HG02623 (cell line): ENCODE measurements at regions not wholly inside any gene's neighbourhood (a gene's known extent, or its start where the extent isn't known, plus 50 kb on each side); places are given as distances from the start of the nearest gene placed in this dataset.
"Not testable (repeated sequence)": the region's sequence is repeated elsewhere in the genome, so short reads cannot be mapped to it uniquely, and the experiment has no call there.

Experiments
- ATAC-seq: cut with Tn5 transposase; IDR thresholded peaks from one replicate; pipeline ENCODE4 v1.9.1; 2021; ENCODE audit warnings: moderate library complexity; ENCODE audit not compliant: unreplicated experiment

DNA sequence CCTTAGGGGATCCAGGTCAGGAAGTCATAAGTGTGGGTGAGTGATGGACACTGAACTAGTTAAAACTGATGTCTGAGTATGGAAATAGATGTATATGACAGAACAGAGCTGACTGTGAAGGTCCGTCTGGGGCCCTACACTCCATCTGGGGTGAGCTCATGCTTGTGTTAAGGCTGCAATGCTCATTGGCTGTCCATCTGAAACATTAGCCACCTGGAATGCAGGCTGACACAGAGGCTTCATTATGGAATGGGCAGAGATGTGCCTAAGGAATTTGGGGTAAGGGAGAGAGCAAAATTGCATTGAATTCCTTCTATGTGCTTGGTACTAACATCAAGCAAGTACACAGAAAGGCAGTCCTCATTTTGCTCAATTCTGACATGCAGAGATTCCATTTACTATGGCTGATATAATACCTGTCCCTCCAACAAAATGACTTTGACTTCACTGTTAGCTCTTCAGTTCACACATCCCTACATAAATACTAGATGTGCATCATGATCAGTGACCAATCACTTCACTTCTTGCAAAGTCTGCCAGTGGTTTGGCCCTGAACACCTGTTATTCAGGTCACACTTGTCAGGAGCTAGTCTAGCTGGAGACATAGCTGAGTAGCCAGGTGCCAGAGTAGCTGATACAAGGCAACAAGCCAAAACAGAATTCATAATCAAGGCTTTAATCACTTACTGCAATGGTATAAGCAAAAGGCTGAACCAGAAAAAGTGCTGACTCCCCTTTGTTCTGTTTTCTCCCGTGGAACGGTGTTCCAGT, 128.9 kb upstream of the VWC2 start:
- no peak for ATAC-seq

DNA sequence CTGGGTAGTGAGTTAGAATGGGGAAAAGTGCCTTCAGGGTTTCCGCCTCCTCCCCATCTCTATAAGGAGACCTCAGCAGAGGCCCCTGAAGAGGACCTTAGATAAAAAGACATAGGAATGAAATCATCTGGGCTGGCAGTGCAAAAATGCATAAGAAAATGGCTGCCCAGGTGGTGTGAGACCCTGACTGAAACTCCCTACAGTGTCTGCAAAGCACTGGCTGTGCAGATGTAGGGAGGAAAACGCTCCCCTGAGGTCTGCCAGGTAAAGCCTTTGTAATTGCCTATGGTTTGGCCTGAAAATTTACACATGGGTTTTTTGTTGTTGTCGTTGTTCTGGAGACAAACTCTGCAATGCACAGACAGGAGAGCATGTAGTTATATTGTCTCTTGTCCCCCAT, 128.1 kb upstream of the VWC2 start:
- no peak for ATAC-seq

- no peak for ATAC-seq
These were observed 113.2 kb upstream of the VWC2 start for GRCh38 chr7:49660170-49660783.

DNA sequence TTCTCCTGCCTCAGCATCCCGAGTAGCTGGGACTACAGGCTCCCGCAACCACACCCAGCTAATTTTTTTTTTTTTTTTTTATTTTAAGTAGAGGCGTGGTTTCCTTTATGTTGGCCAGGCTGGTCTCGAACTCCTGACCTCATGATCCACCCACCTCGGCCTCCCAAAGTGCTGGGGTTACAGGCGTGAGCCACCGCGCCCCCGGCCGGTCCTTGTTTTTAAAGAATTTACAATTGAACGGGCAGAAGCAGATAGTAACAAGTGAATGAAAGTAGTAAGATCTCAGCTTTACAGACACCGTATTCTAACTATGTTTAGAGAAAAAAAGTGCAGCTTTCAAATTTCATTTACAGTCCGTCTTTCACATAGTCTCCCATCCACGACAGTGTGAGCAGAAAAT, 112.5 kb upstream of the VWC2 start:
- ATAC-seq: no peak

GRCh38 chr7:49665963-49666362, 107.5 kb upstream of the VWC2 start:
- not testable (repeated sequence) for ATAC-seq

GRCh38 chr7:49666764-49667163, 106.7 kb upstream of the VWC2 start:
- ATAC-seq: no peak

GRCh38 chr7:49669285-49669684, 104.2 kb upstream of the VWC2 start:
- ATAC-seq: no peak

DNA sequence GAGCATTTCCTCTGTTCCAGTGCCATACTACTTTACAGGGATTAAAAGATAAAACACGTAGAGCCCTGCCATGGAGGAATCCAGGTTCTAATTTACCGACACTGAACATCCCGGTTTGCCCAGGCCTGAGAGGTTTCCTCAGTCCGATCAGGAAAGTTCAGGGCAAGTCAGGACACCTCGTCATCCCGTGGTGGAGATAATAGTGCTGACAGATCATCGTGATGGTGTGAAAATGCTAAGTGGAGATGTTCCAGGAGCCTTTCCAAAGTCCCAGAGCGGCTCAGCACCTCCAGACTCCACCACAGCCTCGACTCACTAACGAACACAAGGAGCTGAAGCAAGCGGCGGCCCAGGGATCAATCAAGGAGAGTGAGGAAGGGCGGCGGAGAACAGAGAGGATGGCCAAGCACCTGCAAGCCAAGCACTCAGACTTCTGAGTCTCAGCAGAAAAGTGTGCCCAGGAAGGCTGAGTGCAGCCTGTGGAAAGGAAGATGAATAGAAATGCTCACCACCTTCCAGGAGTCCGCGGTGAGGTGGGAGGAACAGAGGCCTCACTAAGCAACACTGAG, 103.7 kb upstream of the VWC2 start:
- ATAC-seq: no peak

DNA sequence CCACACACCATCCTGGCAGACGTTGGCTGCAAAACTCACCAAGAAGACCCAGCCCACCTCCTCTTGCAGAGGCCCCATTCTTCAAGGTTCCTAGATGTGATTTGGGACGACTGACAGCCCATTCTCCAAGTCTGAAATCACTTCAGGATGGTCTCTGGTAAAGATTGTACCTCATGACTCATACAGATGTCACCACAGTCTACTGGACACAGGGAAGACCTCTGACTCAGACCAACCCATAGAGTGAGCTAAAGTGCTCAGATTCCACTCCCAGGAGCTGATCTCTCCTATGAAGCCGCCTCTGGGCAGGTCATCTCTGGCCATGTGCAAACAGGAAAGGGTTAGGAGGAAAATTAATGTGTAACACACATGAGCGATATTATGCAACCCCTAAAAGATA, 102.4 kb upstream of the VWC2 start:
- no peak for ATAC-seq

GRCh38 chr7:49692516-49692915, 80.9 kb upstream of the VWC2 start:
- ATAC-seq: no peak

GRCh38 chr7:49695971-49696370, 77.5 kb upstream of the VWC2 start:
- ATAC-seq: no peak

DNA sequence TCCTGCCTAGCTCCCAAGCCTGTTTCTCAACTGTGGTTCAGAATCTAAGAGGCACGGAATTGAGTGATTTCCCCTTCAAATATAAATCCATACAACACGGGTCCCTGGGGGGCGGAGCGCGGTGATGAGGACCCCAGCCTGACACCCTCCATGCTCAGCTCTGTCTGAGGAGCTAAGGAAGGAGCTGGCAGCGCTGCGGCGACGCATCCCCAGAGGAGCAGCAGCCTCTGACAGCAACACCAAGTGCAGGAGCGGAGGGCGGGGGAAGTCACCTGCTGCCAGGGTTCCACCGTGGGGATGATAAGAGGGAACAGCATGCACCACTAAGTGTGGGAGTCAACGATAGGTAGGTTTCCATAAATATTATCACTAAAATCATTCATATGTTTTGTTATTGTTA, 72.6 kb upstream of the VWC2 start:
- no peak for ATAC-seq

GRCh38 chr7:49702099-49702498, 71.3 kb upstream of the VWC2 start:
- no peak for ATAC-seq

DNA sequence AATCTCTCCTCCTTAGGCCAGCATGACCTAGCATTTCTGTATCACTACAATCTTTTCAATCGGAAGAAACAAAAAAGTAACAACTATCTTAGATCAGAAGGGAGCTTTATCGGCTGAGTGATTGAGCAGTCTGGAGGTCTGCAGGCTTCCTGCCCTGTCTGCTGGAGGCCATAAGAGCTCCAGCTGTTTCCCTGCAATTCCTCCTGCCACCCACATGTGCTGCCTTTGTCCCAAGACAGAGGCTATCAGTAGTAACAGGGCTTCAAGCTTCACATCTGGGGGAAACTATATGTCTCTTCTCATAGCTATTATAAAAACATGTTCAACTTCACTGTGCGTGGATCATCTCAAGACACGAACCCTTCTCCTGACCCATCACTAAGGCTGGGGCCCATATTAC, 70.1 kb upstream of the VWC2 start:
- no peak for ATAC-seq

GRCh38 chr7:49703881-49704280, 69.6 kb upstream of the VWC2 start:
- ATAC-seq: no peak

DNA sequence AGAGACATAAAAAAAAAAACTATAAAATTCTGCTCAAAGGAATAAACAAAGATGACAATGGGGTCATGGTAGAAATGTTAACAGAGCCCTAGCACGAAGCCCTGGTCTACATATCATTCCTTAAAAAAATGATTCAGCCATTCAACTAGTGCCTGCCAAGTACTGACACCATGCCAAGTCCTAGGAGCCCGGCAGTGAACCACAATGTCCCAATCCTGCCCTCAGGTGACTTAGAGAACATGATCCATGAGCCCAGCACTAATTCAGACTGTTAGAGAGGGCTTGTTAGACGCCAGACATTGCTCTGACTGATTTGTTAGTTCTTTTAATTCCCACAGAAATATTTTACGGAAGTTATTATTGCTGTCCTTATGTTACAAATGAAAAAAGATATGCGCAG, 67.3 kb upstream of the VWC2 start:
- no peak for ATAC-seq

GRCh38 chr7:49707891-49708290, 65.5 kb upstream of the VWC2 start:
- ATAC-seq: no peak

DNA sequence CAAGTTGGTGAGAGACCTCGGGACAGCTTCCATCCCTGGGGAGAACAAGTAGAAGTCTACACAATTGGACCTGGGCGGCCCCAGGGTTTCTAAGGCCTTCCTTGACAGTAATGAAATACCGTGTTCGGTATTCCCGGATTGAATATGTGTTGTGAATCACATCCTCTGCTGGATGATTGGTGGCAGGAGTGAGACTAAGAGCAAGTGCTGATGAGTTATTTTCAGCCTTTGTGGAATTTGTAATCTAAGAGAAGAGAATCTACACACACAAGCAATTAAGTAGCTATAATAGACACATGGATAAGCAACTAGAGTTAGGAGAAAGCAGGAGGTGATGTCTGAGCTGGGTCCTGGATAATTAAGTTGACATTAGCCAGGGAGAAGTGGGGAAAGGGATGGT, 64.8 kb upstream of the VWC2 start:
- ATAC-seq: no peak

DNA sequence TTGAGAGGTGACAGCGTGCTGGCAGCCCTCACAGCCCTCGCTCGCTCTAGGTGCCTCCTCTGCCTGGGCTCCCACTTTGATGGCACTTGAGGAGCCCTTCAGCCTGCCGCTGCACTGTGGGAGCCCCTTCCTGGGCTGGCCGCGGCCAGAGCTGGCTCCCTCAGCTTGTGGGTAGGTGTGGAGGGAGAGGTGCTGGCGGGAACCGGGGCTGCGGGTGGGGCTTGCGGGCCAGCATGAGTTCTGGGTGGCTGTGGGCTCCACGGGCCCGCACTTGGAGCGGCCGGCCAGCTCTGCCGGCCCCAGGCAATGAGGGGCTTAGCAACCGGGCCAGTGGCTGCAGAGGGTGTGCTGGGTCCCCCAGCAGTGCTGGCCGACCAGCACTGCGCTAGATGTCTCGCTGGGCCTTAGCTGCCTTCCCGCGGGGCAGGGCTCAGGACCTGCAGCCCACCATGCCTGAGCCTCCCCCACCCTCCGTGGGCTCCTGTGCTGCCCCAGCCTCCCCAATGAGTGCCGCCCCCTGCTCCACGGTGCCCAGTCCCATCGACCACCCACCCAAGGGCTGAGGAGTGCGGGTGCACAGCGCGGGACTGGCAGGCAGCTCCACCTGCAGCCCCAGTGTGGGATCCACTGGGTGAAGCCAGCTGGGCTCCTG, 62.2 kb upstream of the VWC2 start:
- not testable (repeated sequence) for ATAC-seq

DNA sequence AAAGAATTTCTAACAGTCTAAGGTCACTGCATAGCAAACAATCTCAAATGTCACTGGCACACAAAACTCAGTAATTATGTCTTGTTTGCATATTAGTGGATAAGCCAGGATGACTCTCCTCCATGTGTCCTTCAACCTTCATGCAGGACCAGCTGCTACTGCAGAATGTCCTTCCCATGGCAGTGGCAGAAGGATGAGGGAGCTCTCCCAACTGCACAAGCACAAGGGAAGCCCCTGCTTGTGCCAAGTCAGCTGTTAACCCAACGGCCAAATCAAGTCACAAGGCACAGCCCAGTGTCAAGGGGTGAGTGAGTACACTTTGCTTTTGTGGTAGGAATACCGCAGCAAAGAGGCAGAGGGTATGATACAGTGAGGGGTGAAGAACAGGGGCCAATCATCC, 59.3 kb upstream of the VWC2 start:
- ATAC-seq: no peak

DNA sequence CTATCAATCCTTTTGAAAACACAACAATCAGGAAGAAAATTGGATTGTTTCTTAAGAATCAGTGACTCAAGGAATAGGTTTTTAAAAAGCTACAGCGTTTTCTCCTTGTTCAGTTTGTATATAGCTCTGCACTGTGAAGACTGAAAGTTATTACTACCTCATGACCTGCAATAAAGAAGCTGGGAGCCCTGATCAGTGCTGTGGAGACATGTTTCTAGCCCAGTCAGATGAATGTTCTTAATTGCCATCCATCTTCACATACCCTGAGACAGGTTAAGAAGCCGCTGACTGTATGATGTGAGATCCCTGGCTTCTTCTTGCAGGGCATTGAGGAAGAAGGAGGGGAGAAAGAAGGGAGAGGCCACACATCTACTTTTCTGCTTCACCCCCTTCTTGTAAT, 58.0 kb upstream of the VWC2 start:
- no peak for ATAC-seq

DNA sequence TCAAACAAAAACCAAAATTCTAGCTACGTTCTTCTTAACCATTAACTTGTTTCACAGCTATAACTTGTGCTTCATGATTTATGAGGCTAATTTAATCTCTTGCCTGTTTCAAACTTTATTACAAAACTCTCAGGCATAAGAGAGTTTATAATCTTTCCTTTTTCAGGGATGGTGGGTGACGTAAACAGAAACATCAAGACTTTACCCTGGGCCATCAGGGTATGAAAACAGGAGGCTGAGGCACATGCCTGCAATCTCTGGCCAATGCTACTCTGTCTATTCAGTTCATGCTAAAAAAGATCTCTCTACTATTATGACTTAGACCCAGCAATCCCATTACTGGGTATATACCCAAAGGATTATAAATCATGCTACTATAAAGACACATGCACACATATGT, 55.9 kb upstream of the VWC2 start:
- ATAC-seq: no peak
